ENCODE measurements at regions not wholly inside any gene's neighbourhood (a gene's known extent, or its start where the extent isn't known, plus 50 kb on each side); places are given as distances from the start of the nearest gene placed in this dataset.
"Not testable (repeated sequence)": the region's sequence is repeated elsewhere in the genome, so short reads cannot be mapped to it uniquely, and the experiment has no call there.

DNA sequence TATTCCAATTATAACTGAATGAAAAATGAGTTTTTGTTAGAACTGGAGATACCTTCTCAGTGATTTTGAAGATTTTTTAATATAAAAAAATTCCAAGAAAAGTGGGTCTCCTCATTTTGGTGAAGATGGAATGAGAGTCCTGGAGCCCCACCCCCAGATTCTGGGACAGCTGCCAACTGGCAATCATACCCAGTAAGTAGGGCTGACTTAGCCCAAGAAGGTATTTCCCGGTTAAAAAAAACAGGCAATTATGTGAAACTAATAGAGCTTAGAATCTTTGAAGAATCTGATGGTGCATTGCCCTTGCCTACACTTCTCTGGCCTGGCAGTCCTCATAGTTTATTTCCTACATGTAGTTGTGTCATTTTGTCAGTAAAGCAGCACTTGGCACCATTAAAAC is 52.8 kb upstream of the VWDE start:
- peak in 1 of 56 donors; percentile 1 for DNase-seq

DNA sequence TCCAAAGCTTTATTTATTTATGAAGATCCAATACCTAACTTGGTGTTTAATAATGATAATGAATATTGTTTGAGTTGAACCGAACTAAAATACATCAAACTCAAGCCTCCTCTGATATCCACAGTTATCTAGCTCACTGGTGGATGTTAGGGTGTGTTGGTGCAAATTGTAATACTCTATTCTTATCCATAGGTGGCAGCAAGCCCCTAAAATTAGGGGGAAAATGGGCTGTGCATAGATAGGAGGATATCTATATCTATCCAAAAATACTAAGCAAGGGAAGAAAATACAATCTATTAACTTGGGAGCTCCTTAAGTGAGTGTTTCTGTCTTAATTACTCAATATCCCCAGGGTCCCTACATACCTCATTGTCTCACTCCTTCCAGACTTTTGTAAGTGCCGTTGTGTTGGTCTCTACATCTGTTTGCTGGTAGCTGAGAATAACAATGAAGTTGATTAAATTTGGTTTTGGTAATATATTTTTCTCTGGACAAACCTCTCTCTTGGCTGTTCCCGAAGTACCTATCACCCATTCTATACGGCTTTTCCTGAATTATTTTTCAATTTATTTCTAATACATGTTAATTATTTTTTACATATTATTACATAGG is 55.0 kb upstream of the VWDE start:
- no peak for DNase-seq

DNA sequence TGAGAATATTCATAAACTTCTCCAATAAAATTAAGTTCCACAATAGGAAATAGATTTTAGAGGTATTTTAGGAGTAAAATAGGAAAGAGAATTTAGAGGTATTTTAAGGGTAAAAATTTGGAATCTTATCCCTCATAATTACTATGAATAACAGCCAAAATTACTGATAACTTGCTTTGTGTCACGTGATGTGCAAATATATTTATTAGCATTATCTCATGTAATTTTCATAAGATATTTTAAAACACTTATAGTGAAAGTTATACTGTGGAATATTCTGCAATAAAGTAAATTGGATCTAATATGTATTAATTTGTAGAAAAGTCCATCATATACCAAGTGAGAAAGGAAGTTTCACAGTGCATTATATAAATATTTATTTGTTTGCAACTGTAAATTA is 64.2 kb upstream of the VWDE start:
- DNase-seq = no peak

GRCh38 chr7:12469568-12469967 is 65.9 kb upstream of the VWDE start:
- no peak for DNase-seq

DNA sequence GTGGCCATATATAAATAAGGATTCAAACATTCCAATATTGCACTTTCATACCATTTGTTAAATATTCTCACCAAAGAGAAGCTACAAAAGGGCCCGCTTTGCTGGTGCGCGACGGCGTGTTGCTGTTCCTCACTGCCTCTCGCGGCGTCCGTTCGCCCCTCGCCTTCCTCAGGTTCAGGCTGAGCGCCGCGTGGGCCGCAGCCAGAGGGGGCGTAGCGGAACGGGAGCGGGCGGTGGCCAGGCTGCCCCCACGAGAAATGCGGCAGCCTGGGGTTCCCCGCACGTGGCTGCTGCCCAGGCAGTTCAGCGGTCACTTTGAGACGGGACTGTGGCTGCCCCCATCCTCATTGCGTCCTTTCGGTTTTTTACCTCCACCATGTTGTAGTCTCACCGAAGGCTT is 67.3 kb upstream of the VWDE start:
- no peak for DNase-seq

- no peak for DNase-seq
These were observed 70.4 kb upstream of the VWDE start for GRCh38 chr7:12474035-12474434.

DNA sequence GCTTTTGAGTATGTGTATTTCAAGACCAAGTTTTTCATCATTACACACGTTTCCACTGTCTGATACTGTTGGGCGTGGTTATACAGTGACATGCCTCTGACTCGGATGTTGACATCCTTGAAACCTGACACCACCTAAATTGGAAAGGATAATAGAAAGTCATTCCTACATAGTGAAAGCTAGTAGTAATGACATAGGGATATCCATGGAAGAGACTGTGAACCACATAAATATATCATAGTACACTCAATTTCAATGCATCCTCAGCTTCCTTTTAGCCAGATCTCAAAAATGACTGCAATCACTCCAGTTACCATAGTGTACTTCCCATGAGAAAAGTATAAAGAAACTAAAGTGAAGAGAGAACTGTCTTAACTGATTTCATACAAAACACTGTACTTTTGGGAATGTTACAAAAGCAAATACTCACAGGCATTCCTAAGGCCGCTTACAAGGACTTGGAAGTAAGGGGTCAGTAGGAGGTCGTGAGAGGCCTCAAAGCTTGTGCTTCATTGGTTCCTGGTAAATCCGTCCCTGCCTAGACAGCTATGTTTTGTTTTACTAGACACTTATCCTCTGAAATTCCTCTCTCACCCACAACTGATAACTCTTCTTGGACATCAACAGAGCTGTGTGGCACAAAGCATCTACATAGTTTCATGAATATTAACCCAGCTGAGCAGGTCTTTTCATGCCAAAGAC is 71.8 kb upstream of the VWDE start:
- no peak for DNase-seq

DNA sequence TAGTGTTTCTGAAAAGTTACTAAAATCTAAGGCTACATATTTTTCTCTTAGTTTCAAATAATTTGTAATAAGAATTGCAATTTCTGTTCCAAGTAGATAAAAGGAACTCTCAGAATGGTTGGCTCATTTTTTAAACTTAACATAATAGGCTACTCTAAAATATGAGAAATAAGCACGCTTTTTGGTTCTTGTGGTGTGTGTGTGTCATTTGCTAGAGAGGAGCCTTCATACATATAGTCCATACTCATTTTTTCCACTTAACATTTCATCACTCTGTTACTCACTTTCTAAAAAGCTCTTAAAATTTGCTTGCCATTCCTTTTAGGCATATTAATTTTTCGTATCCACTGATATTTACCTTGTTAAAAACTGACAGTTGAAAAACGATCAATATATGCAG is 74.0 kb upstream of the VWDE start:
- no peak for DNase-seq

- DNase-seq = no peak
These were observed 78.1 kb upstream of the VWDE start for GRCh38 chr7:12481722-12482121.

DNA sequence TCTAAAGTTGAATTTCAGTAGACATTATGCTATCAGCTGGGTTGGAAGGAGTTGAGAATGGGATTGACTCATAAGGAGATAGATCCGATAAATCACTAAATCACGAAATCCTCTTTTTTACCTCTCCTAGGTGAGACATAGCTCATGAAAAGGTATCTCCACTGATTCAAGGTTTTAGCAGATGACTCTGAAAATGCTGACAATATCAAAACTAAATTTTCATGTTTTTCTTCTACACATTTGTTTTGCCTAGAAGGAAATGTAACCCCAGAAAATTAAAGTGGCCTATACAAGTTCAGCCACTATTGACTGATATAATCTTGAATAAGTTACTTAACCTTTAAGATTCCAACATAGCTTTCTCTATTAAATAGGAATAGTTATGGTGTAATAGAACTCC is 82.2 kb upstream of the VWDE start:
- no peak for DNase-seq

GRCh38 chr7:12488341-12488740 is 82.2 kb upstream of the SCIN start:
- no peak for DNase-seq

DNA sequence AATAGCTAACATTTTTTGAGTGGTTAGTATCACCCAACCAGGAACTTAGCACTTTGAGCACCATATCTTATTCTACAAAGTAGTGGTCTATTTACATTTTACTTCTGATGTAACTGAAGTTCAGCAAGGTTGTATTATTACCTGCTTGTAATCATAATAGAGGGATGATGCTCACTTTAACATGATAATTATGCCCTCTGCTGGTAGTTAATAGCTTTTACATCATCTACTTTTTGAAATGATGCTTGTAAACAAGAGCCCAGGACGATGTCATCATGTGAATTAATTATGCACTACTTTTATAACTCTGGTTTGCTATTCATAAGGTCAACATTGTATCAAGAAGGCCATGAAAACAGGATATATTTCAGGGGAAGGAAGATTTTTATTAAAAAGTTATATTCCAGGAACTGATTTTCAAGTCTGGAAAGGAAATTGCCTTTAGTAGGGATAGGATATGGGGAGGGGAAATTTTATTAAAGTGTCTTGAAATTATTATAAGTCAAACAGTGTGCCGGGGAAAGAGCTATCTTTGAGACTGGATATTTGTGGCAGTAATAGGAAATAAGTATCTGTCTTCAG is 80.3 kb upstream of the SCIN start:
- DNase-seq = no peak

DNA sequence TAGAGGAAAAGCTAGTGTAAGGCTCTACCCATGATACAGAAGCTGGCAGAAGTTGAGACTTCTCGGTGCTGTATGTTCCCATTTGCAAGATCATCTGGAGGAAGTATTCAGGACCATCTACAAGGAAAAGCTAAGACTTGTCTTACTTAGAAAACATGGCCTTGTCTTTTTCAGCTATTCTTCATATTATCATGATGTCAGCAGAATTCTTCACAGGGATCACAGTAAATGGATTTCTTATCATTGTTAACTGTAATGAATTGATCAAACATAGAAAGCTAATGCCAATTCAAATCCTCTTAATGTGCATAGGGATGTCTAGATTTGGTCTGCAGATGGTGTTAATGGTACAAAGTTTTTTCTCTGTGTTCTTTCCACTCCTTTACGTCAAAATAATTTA is 79.6 kb upstream of the SCIN start:
- no peak for DNase-seq

GRCh38 chr7:12491526-12491925 is 79.0 kb upstream of the SCIN start:
- DNase-seq = no peak

GRCh38 chr7:12493407-12493806 is 77.1 kb upstream of the SCIN start:
- DNase-seq = no peak

- DNase-seq = no peak
These were observed 76.4 kb upstream of the SCIN start for GRCh38 chr7:12493863-12494686.

- no peak for DNase-seq
These were observed 75.9 kb upstream of the SCIN start for GRCh38 chr7:12494687-12495024.

- DNase-seq = not testable (repeated sequence)
These were observed 73.4 kb upstream of the SCIN start for GRCh38 chr7:12496901-12497674.

DNA sequence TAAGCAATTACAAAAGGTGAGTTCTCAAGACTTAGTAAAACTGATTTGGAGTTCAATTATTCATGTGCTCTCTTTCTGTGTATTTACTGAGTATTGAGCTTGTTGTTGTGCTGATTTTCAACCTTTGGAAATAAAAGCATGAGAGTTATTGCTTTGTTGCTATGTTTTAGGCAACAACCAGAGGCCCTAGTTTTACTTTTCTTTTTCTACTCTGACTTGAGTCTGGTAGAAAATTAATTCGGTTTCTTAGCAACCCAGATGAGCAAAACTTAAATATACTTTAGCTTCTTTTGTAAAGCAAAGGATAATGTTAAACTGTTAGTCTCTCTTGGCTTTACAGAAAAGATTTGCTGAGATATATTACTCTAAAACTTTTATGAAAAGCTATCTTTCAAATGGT is 66.4 kb upstream of the SCIN start:
- DNase-seq = no peak

GRCh38 chr7:12508005-12508404 is 62.5 kb upstream of the SCIN start:
- DNase-seq = no peak

GRCh38 chr7:12508554-12508953 is 62.0 kb upstream of the SCIN start:
- no peak for DNase-seq

DNA sequence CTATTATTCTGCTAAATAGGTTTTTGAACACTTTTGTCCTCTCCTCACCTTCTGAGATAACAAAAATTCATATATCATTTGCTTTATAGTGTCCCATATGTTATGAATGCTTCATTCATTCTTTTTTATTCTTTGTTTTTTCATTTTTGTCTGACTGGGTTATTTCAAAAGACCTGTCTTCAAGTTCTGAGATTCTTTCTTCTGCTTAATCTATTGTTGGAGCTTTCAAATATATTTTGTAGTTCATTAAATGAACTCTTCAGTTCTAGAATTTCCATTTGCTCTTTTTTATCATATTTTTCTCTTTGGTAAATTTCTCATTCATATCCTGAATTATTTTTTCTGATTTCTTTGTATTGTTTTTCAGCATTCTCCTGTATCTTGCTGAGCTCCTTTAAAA is 53.1 kb upstream of the SCIN start:
- no peak for DNase-seq
